ENCODE measurements at regions not wholly inside any gene's neighbourhood (a gene's known extent, or its start where the extent isn't known, plus 50 kb on each side); places are given as distances from the start of the nearest gene placed in this dataset.

- Histone ChIP-seq H3T11ph (ENCODE audit: low read length) (no peak overlapping the region), H3K14ac (ENCODE audit: insufficient read depth, low read length) (no peak overlapping the region), H2BK120ac (ENCODE audit: low read depth, low read length, poor library complexity, severe bottlenecking) (no peak overlapping the region), H4K5ac (ENCODE audit: insufficient read length, low read depth, low read length) (no peak overlapping the region), H2BK5ac (ENCODE audit: insufficient read length, low read length) (no peak overlapping the region), H3K79me1 (ENCODE audit: insufficient read depth, low read depth, low read length, poor library complexity, severe bottlenecking) (no peaks in the 10 kb centered on the region), H4K91ac (ENCODE audit: insufficient read length, low read depth, low read length) (no peak overlapping the region), H3K56ac (ENCODE audit: insufficient read length, low read depth, low read length) (no peak overlapping the region), H3K79me2 (ENCODE audit: insufficient read depth, low read length) (no peaks in the 10 kb centered on the region), H3K27ac (ENCODE audit: insufficient read length, low read depth, low read length) (no peak overlapping the region), H2BK20ac (ENCODE audit: low read depth, low read length, poor library complexity, severe bottlenecking) (no peak overlapping the region), H3K27me3 (ENCODE audit: insufficient read depth, low read length) (no peaks in the 10 kb centered on the region), H4K8ac (replicated peaks; ENCODE audit: insufficient read length, low read depth, low read length) (no peak overlapping the region), H2AK5ac (ENCODE audit: insufficient read length, low read length) (no peak overlapping the region), H3K23ac (ENCODE audit: insufficient read length, low read depth, low read length) (no peak overlapping the region), H3K23me2 (ENCODE audit: insufficient read length, low read depth, low read length, poor library complexity, severe bottlenecking) (no peaks in the 10 kb centered on the region), H3K4me2 (ENCODE audit: insufficient read depth, insufficient read length, low read length) (no peak overlapping the region), H2AFZ (ENCODE audit: low read length) (no peak overlapping the region), H4K20me1 (ENCODE audit: control insufficient read depth, insufficient read depth, insufficient read length) (no peaks in the 10 kb centered on the region), H3K9ac (ENCODE audit: extremely low read depth, insufficient read length, low read length) (no peak overlapping the region), H3K4ac (ENCODE audit: low read depth, low read length) (no peak overlapping the region), H2BK15ac (ENCODE audit: low read depth, low read length) (no peak overlapping the region), H2BK12ac (ENCODE audit: insufficient read length, low read depth, low read length) (no peak overlapping the region), H3K4me1 (ENCODE audit: insufficient read depth, low read length) (no peaks in the 10 kb centered on the region; the same call in 1 of the 2 replicates), H3K18ac (ENCODE audit: insufficient read length, low read depth, low read length) (no peak overlapping the region), H3K9me3 (ENCODE audit: control insufficient read depth, low read depth, low read length) (no peaks in the 10 kb centered on the region)
- H3K27ac Mint-ChIP-seq: no peak overlapping the region; a peak in 1 of 7 replicates
- DNase-seq: no peak
- H3K27me3 Mint-ChIP-seq (ENCODE audit: low read depth): no peaks in the 10 kb centered on the region; the same call in 1 of the 2 replicates
- no peaks in the 10 kb centered on the region for H3K9me3 Mint-ChIP-seq
- H3K4me3 Mint-ChIP-seq: no peak overlapping the region
- TF ChIP-seq, protein P1, sequence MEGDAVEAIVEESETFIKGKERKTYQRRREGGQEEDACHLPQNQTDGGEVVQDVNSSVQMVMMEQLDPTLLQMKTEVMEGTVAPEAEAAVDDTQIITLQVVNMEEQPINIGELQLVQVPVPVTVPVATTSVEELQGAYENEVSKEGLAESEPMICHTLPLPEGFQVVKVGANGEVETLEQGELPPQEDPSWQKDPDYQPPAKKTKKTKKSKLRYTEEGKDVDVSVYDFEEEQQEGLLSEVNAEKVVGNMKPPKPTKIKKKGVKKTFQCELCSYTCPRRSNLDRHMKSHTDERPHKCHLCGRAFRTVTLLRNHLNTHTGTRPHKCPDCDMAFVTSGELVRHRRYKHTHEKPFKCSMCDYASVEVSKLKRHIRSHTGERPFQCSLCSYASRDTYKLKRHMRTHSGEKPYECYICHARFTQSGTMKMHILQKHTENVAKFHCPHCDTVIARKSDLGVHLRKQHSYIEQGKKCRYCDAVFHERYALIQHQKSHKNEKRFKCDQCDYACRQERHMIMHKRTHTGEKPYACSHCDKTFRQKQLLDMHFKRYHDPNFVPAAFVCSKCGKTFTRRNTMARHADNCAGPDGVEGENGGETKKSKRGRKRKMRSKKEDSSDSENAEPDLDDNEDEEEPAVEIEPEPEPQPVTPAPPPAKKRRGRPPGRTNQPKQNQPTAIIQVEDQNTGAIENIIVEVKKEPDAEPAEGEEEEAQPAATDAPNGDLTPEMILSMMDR (conservative IDR thresholded peaks at IDR 0.05): no peak
- no peaks in the 10 kb centered on the region for H3K4me1 Mint-ChIP-seq
- H3K36me3 Mint-ChIP-seq (ENCODE audit: insufficient read depth in 1 of 3, low read depth in 3 of 3): no peaks in the 10 kb centered on the region
Observed at GRCh38 chr13:76361868-76362267, 524.3 kb downstream of the KCTD12 start.
